DMS79 treated with DMSO at 0.1 percent for 48 hours (cell line): ENCODE measurements at regions not wholly inside any gene's neighbourhood (a gene's known extent, or its start where the extent isn't known, plus 50 kb on each side); places are given as distances from the start of the nearest gene placed in this dataset.
"Not testable (repeated sequence)": the region's sequence is repeated elsewhere in the genome, so short reads cannot be mapped to it uniquely, and the experiment has no call there.

ENCODE experiments used
- DNase-seq: peaks from one replicate; lab custom pipeline; 2025; lab: John Stamatoyannopoulos, UW

GRCh38 chr10:45118929-45119328, 118.2 kb downstream of the ZNF22 start:
- DNase-seq = no peak

- DNase-seq = not testable (repeated sequence)
Measured at GRCh38 chr10:45122180-45122860, 121.6 kb downstream of the ZNF22 start.

DNA sequence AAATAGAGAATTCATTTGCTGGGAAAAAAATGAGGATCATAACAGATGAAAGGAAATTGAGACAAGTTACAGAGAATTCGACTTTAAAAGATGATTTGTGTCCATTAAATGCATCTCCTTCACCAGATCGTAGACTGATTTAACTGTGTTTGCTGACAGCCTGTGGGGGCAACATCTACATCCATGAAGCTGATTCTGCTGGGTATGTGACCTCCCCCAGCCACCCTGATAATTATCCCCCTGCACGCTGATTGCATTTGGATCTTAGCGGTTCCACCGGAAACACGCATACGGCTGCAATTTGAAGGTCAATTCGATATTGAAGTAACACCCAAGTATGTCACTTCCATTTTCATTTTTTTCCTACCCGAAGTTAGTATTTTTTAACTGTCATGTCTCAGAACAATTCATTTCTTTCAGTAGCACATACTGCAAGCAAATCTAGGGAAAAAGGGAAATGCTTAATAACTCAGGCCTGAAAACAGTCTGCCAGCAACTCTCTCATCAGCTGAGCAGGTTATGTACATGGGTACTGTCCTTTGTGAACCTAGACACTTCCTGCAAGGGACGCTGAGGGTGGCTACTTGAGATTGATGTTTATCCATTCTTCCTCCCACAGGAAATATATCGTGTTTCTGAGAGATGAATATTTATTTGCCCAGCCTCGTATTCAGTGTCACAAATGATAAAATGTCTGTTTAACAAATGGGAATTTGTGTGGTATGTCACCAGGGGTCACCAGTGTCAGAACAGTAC, 134.9 kb downstream of the ZNF22 start:
- DNase-seq = no peak

DNA sequence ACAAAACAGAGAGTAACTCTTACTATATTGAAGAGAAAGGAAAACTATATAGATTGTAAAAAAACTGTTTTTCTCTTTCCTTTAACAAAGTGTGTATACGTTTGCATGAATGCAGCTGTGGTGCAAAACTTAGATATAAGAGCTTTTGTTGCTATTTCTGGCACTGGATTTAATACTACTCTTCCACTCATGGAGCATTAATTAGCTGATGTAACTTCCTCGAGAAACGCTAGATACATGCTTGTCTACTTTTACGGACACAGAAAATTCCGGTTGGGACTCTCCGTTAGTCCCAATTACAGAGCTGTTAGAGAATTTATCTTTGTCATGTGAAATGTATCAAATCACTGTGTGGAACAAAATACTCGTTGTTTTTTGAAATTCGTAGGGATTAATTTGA, 135.5 kb downstream of the ZNF22 start:
- no peak for DNase-seq

GRCh38 chr10:45144326-45145070, 143.8 kb downstream of the ZNF22 start:
- no peak for DNase-seq

GRCh38 chr10:45145143-45145542, 144.4 kb downstream of the ZNF22 start:
- DNase-seq = not testable (repeated sequence)

- DNase-seq = no peak
Measured at GRCh38 chr10:45147000-45147399, 146.3 kb downstream of the ZNF22 start.

DNA sequence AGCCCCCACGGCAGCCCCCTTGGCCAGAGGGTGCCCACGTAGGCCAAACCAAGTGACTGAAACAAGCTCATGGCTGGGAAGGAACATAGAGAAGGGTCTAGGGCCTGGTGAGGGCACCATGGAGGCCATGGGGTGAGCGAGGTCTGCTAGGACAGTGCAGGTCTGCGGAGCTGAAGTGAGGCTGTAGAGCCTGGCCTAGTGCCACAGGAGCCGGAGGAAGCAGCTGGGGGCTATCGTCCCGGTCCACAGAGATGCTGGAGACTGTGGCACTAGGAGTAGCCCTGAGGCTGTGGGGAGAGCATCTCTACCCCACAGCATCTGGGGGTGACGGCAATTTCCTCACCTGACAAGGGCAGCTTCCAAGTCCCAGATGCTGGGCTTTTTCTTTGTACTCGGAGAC, 150.3 kb downstream of the ZNF22 start:
- no peak for DNase-seq

- no peak for DNase-seq
Measured at GRCh38 chr10:45151467-45152214, 150.9 kb downstream of the ZNF22 start.

DNA sequence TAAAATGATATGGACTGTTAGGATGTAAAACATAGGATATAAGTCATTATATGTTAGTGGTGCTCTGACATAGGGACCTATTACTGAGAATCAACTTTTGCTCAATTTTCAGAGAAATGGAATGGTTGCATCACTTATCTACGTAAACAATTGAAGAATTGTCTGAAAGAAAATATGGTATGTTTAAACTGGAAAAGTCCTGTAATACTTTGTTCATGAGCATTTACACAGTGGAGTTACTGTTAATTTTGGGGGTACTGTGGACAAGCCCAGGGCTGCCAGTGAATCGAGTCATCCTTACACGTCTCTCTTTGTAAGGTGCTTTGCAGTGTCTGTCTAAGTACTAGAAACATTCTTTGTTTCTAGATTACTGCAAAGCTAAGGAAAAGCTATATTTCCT, 152.0 kb downstream of the ZNF22 start:
- DNase-seq = no peak

DNA sequence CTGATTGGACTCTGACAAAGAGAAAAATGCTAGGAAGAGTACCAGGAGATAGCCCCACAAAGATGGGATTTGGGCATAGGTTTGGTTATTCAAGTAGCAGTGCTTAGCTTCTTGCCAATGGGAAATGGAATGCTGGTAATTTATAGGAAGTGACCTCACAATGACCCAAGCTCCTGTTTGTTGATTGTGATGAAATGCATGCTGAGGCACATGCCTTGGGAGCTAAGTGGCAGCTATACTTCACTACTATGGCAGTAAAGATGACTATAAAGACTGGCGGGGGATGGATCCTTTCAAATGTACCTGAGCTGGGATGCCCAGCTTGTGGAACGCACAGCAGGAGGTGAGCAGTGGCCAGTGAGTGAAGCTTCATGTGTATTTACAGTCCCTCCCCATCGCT, 153.8 kb downstream of the ZNF22 start:
- DNase-seq = no peak

DNA sequence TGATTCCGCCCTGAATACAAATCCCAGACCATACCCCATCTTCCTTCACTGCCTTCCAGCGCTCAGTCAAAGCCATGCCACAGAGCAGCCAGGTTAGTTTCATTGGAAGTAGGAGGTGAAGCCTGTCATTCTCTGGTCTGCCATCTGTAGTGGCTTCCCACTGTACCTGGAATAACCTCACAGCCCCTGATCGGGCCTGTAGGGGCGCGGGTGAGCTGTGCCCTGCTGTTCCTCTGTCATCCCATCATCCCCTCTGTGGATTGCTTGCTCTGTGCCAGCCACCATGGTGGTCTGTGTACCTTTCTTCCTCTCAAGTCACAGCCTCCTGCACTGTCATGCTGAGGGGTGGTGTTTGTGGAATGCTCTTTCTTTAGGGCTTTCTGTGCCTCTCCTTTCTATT, 155.1 kb downstream of the ZNF22 start:
- no peak for DNase-seq

- no peak for DNase-seq
Measured at GRCh38 chr10:45160271-45160670, 155.1 kb downstream of the OR13A1 start.

DNA sequence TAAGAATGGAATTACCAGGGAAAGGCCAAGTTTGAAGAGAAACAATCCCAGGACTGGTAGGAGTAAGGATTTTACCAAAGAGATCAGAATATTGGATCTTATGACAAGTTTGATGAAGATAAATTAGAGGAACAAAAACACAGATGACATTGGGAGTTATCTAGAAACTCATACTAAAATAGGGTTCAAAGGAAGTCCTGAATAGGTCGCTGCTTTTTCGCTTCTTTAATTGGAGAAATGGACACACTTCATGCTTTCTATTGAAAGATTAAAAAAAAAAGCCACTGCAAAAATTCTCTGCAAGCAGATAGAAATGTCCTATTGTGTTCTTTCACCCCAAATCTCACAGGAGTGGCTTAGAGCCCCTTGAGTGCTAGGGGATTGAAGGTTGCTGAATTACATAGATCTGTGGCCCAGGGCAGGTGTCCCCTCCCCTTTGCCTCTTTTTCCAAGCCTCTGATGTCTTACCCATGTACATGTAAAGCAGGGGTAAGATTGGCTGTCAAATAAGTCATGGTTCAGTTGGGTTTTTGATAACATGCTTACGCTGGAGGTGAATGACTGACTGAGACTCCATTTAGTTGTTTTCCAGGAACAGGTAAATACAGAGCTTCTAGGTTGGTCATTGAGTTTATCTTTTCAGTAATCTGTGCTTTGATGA, 152.0 kb downstream of the OR13A1 start:
- DNase-seq = no peak

DNA sequence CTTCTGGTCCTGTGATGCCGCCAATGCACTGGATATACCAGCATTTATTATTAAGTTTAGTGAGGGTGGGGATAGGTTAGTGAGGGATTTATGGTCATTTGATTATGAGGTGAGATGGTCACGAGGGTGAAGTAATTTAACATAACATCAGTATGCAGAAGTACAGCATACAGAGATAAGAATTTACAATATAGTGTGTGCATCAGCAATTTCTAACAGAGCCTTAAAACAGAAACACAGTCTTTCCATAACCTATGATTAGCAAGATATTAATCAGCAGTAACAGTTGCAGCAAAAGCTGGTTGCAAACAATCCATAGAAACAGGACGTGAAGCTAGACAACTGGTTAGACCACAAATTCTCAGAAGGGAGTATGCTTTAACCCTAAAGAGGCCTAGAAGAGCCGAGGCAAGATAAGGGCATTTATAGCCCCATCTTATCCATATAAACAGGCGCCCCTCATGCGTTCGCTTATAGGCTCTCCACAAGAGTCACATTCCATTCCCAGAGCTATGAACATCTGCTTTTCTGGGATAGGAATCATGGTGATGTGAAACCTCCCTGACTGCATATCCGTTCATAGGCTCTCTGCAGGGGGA, 139.8 kb downstream of the OR13A1 start:
- not testable (repeated sequence) for DNase-seq

- no peak for DNase-seq
Measured at GRCh38 chr10:45179691-45180090, 135.7 kb downstream of the OR13A1 start.

GRCh38 chr10:45180507-45180906, 134.9 kb downstream of the OR13A1 start:
- DNase-seq = no peak

DNA sequence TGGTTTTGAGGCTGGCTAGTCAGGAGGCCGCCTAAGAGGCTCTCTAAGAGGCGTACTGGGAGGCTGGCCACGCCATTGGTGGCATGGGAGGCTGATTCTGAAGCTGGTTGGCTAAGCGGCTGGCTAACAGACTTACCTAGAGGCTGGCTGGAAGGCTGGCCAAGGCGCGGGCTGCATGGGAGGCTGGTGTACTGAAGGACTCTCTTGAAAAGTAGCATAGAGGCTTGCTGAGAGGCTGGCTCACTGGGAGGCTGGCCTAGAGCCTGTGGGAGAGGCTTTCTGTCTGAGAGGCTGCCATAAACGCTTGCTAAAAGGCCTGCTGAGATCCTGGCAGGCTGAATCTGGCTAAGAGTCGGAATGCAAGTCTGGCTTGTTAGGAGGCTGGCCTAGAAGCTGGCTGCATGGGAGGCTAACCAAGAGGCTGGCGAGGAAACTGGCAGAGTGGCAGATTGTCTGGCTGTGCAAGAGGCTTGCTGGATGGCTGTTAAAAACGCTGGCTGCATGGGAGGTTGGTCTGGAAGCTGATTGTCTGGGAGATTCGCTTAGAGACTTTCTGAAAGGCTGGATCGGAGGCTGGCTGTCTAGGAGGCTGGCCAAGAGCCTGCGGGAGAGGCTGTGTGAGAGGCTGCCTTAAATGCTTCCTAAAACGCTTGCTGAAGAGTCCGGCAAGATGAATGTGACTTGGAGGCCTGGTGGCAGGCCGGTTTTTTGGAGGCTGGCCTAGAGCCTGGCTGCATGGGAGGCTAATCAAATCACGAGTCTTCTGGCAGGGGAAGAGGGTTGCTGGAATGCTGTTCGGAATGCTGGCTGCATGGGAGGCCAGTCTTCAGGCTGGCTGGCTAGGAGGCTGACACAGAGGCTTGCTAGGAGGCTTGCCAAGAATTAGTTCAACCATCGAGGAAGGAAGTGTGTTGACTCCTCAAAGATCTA, 134.2 kb downstream of the OR13A1 start:
- DNase-seq = no peak

- DNase-seq = no peak
Measured at GRCh38 chr10:45183174-45183573, 132.2 kb downstream of the OR13A1 start.

DNA sequence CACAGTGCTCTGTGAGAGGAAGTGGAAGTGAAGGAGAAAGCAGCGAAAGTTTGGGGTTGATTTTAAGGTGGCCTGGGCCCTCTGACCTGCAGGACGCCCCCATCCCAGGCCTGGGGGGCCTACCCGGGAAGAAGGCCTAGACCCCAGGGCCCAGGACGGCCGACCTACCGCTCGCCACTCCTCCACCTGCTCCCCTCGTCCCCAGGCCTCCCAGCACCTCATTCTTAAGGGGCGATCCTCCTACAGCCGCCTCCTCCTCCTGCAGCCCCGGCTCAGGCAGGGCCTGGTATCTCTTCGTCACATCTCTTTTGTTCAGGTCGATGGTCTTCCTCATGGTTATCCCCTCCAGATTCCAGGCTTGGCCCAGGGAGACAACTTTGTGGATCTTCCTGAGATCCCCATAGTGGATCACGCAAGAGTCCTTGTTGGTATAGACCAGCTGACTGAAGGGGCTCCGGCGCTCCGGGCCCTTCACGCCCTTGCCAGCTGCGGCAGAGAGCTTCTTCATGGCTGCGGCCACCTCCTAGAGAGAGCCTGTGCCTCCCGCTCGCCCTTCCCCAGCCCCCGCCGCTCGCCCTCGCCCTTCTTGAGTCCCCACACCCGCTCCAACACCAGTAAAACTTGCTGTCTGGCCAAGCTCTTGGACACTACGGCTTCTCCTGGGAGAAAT, 117.5 kb downstream of the OR13A1 start:
- no peak for DNase-seq
